Astrocyte (in vitro differentiated cells and primary cell): ENCODE measurements at regions not wholly inside any gene's neighbourhood (a gene's known extent, or its start where the extent isn't known, plus 50 kb on each side); places are given as distances from the start of the nearest gene placed in this dataset.
A peak's percentile ranks its signal among the peaks of the same experiment; 100 is the strongest.

Experiments
- DNase-seq: peaks from one replicate; pipeline ENCODE4 v3.0.0-alpha.2; 2010; ENCODE audit warnings: low read depth
- FAIRE-seq: peaks from 2 replicates; lab custom pipeline; 2011; peaks lifted over from hg19 to GRCh38; lab: Jason Lieb, UNC
- H2AFZ ChIP-seq: 2 replicates; pipeline ENCODE4 v1.6.0; 2012; ENCODE audit warnings: low read depth, low read length, inconsistent platforms
- H3K27ac ChIP-seq: 2 replicates; pipeline ENCODE4 v1.5.1; 2011; ENCODE audit warnings: low read depth, low read length, inconsistent platforms
- H3K27me3 ChIP-seq: 2 replicates; pipeline ENCODE4 v1.6.0; 2011; ENCODE audit warnings: low read length, inconsistent platforms; ENCODE audit not compliant: insufficient read depth
- H3K36me3 ChIP-seq: 2 replicates; pipeline ENCODE4 v1.5.1; 2011; ENCODE audit warnings: low read length, inconsistent platforms; ENCODE audit not compliant: insufficient read depth
- H3K4me1 ChIP-seq: 2 replicates; pipeline ENCODE4 v1.5.1; 2011; ENCODE audit warnings: low read length, inconsistent platforms; ENCODE audit not compliant: insufficient read depth
- H3K4me2 ChIP-seq: 2 replicates; pipeline ENCODE4 v1.6.0; 2012; ENCODE audit warnings: low read length, inconsistent platforms
- H3K4me3 ChIP-seq: 2 replicates; pipeline ENCODE4 v1.5.1; 2011; ENCODE audit warnings: low read depth, mild to moderate bottlenecking, low read length, inconsistent platforms; ENCODE audit not compliant: insufficient read depth
- H3K79me2 ChIP-seq: 2 replicates; pipeline ENCODE4 v1.6.0; 2012; ENCODE audit warnings: mild to moderate bottlenecking, low read length, inconsistent platforms; ENCODE audit not compliant: insufficient read depth
- H3K9ac ChIP-seq: 2 replicates; pipeline ENCODE4 v1.6.0; 2012; ENCODE audit warnings: mild to moderate bottlenecking, low read length, inconsistent platforms
- H3K9me3 ChIP-seq: 2 replicates; pipeline ENCODE4 v1.5.1; 2012; ENCODE audit warnings: low read depth, mild to moderate bottlenecking, low read length, inconsistent platforms; ENCODE audit not compliant: insufficient read depth
- H4K20me1 ChIP-seq: 2 replicates; pipeline ENCODE4 v1.6.0; 2012; ENCODE audit warnings: low read length, inconsistent platforms; ENCODE audit not compliant: insufficient read depth
- H3K27ac Mint-ChIP-seq: one replicate; pipeline ENCODE4 v1.8.0; 2021; ENCODE audit warnings: mild to moderate bottlenecking, mixed read lengths; ENCODE audit not compliant: unreplicated experiment
- H3K27me3 Mint-ChIP-seq: one replicate; pipeline ENCODE4 v1.8.0; 2021; ENCODE audit warnings: low read depth, mixed read lengths; ENCODE audit not compliant: unreplicated experiment
- H3K36me3 Mint-ChIP-seq: one replicate; pipeline ENCODE4 v1.8.0; 2021; ENCODE audit warnings: low read depth, mixed read lengths; ENCODE audit not compliant: unreplicated experiment
- H3K4me1 Mint-ChIP-seq: one replicate; pipeline ENCODE4 v1.8.0; 2021; ENCODE audit warnings: low read depth, mixed read lengths; ENCODE audit not compliant: unreplicated experiment
- H3K4me3 Mint-ChIP-seq: one replicate; pipeline ENCODE4 v1.8.0; 2021; ENCODE audit warnings: mild to moderate bottlenecking, moderate library complexity, mixed read lengths; ENCODE audit not compliant: unreplicated experiment
- H3K9me3 Mint-ChIP-seq: one replicate; pipeline ENCODE4 v1.8.0; 2021; ENCODE audit warnings: mild to moderate bottlenecking, mixed read lengths; ENCODE audit not compliant: unreplicated experiment
- EZH2 ChIP-seq: IDR thresholded peaks from 2 replicates; pipeline ENCODE4 v1.6.1; 2012; ENCODE audit warnings: mild to moderate bottlenecking, low read length, inconsistent platforms; ENCODE audit not compliant: insufficient read depth
- TF ChIP-seq, protein P1 (sequence below): IDR thresholded peaks from 2 replicates; pipeline ENCODE4 v1.5.1; 2011; ENCODE audit warnings: low read depth, mild to moderate bottlenecking, inconsistent platforms, low read length, moderate library complexity; ENCODE audit not compliant: insufficient read depth

GRCh38 chr10:27612551-27613035, 108.5 kb downstream of the RAB18 start:
- no peaks in the 10 kb centered on the region for H3K79me2 ChIP-seq
- no peak overlapping the region for H3K27ac Mint-ChIP-seq
- H3K27ac ChIP-seq = no peak overlapping the region
- H3K36me3 Mint-ChIP-seq = peaks cover 3% of the 10 kb centered on the region
- no peak for FAIRE-seq
- no peaks in the 10 kb centered on the region for H3K9me3 ChIP-seq
- no peaks in the 10 kb centered on the region for H3K27me3 Mint-ChIP-seq
- no peak overlapping the region for H3K4me3 Mint-ChIP-seq
- peaks cover 12% of the 10 kb centered on the region for H3K4me1 Mint-ChIP-seq
- no peaks in the 10 kb centered on the region for H3K36me3 ChIP-seq
- H3K27me3 ChIP-seq = no peaks in the 10 kb centered on the region
- no peak overlapping the region for H3K4me3 ChIP-seq
- H2AFZ ChIP-seq = no peak overlapping the region
- no peaks in the 10 kb centered on the region for H3K4me1 ChIP-seq
- no peaks in the 10 kb centered on the region for H3K9me3 Mint-ChIP-seq
- no peak for DNase-seq
- H3K9ac ChIP-seq = no peak overlapping the region
- TF ChIP-seq, protein P1, sequence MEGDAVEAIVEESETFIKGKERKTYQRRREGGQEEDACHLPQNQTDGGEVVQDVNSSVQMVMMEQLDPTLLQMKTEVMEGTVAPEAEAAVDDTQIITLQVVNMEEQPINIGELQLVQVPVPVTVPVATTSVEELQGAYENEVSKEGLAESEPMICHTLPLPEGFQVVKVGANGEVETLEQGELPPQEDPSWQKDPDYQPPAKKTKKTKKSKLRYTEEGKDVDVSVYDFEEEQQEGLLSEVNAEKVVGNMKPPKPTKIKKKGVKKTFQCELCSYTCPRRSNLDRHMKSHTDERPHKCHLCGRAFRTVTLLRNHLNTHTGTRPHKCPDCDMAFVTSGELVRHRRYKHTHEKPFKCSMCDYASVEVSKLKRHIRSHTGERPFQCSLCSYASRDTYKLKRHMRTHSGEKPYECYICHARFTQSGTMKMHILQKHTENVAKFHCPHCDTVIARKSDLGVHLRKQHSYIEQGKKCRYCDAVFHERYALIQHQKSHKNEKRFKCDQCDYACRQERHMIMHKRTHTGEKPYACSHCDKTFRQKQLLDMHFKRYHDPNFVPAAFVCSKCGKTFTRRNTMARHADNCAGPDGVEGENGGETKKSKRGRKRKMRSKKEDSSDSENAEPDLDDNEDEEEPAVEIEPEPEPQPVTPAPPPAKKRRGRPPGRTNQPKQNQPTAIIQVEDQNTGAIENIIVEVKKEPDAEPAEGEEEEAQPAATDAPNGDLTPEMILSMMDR = no peak
- TF ChIP-seq EZH2 = no peak
- H3K4me2 ChIP-seq = no peak overlapping the region
- H4K20me1 ChIP-seq = no peaks in the 10 kb centered on the region

- no peak for TF ChIP-seq EZH2
- TF ChIP-seq, protein P1 = no peak
- H3K27me3 ChIP-seq = no peaks in the 10 kb centered on the region
- no peaks in the 10 kb centered on the region for H3K9me3 ChIP-seq
- Mint-ChIP-seq H3K36me3 (peaks cover 3% of the 10 kb centered on the region), H3K4me3 (peak overlapping the region; percentile 18), H3K9me3 (no peaks in the 10 kb centered on the region), H3K27me3 (no peaks in the 10 kb centered on the region), H3K27ac (peak overlapping the region; percentile 81), H3K4me1 (peaks cover 12% of the 10 kb centered on the region)
- H2AFZ ChIP-seq = no peak overlapping the region
- DNase-seq (no peak), FAIRE-seq (no peak)
- H3K4me3 ChIP-seq = no peak overlapping the region
- no peak overlapping the region for H3K4me2 ChIP-seq
- no peak overlapping the region for H3K27ac ChIP-seq
- H3K9ac ChIP-seq = no peak overlapping the region
- no peaks in the 10 kb centered on the region for H3K4me1 ChIP-seq
- H3K36me3 ChIP-seq = no peaks in the 10 kb centered on the region
- no peaks in the 10 kb centered on the region for H3K79me2 ChIP-seq
- H4K20me1 ChIP-seq = no peaks in the 10 kb centered on the region
These were observed 110.7 kb downstream of the RAB18 start for GRCh38 chr10:27614776-27615175.

DNA sequence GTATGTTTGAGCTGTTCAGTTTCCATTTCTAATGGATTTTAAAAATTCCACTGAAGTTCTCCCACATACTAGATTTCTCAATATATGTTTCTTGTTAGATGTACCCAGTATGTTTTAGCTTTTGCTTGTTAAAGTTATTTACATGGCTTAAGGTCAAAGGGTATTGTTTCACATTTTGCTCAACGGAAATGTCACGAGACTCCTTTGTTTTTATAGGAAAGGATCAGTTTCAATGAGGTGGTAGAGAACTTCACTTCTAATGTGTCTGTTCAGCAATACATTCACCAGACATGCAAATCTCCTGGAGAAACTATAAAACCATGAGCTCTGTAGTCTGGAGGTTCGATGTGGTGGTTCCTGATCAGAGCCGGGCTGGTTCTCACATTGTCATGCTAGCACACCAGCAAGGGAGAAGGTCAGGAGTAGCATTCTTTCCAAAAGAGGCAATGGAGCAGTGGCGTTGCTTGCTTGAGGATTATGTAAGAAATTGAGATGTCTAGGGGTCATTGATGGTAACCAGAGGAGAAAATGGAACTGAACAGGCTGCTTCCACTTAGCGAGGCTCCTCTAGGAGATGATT, 114.0 kb downstream of the RAB18 start:
- Mint-ChIP-seq H3K27me3 (no peaks in the 10 kb centered on the region), H3K36me3 (no peaks in the 10 kb centered on the region), H3K9me3 (no peaks in the 10 kb centered on the region), H3K27ac (no peak overlapping the region), H3K4me1 (peaks cover 24% of the 10 kb centered on the region), H3K4me3 (no peak overlapping the region)
- H3K36me3 ChIP-seq = no peaks in the 10 kb centered on the region
- no peaks in the 10 kb centered on the region for H3K4me1 ChIP-seq
- no peak for TF ChIP-seq EZH2
- TF ChIP-seq, protein P1 = no peak
- no peak for DNase-seq
- H3K4me3 ChIP-seq = no peak overlapping the region
- H3K27ac ChIP-seq = no peak overlapping the region
- H3K9ac ChIP-seq = no peak overlapping the region
- FAIRE-seq = no peak
- no peaks in the 10 kb centered on the region for H3K27me3 ChIP-seq
- H4K20me1 ChIP-seq = no peaks in the 10 kb centered on the region
- no peak overlapping the region for H2AFZ ChIP-seq
- H3K79me2 ChIP-seq = no peaks in the 10 kb centered on the region
- H3K9me3 ChIP-seq = no peaks in the 10 kb centered on the region
- H3K4me2 ChIP-seq = no peak overlapping the region
